NCI-H146 (cell line): ENCODE measurements at regions not wholly inside any gene's neighbourhood (a gene's known extent, or its start where the extent isn't known, plus 50 kb on each side); places are given as distances from the start of the nearest gene placed in this dataset.

Experiments
- DNase-seq: peaks from one replicate; lab custom pipeline; 2025; lab: John Stamatoyannopoulos, UW

GRCh38 chr6:51250317-51250716, 431.6 kb downstream of the TFAP2B start:
- DNase-seq, result no peak

- no peak for DNase-seq
Observed at GRCh38 chr6:51257938-51258337, 439.3 kb downstream of the TFAP2B start.

- no peak for DNase-seq
Observed at GRCh38 chr6:51260003-51260402, 441.3 kb downstream of the TFAP2B start.

- DNase-seq, result no peak
Observed at GRCh38 chr6:51261691-51262090, 443.0 kb downstream of the TFAP2B start.

- no peak for DNase-seq
Observed at GRCh38 chr6:51265426-51265825, 446.8 kb downstream of the TFAP2B start.

GRCh38 chr6:51266604-51267003, 447.9 kb downstream of the TFAP2B start:
- no peak for DNase-seq

GRCh38 chr6:51268666-51269065, 450.0 kb downstream of the TFAP2B start:
- DNase-seq, result no peak

- no peak for DNase-seq
Observed at GRCh38 chr6:51269876-51270275, 451.2 kb downstream of the TFAP2B start.

- no peak for DNase-seq
Observed at GRCh38 chr6:51271615-51272014, 452.9 kb downstream of the TFAP2B start.

- DNase-seq, result no peak
Observed at GRCh38 chr6:51273228-51273961, 454.7 kb downstream of the TFAP2B start.

GRCh38 chr6:51277474-51277873, 458.8 kb downstream of the TFAP2B start:
- no peak for DNase-seq

GRCh38 chr6:51282026-51282425, 463.4 kb downstream of the TFAP2B start:
- no peak for DNase-seq

- no peak for DNase-seq
Observed at GRCh38 chr6:51283723-51284355, 465.2 kb downstream of the TFAP2B start.

GRCh38 chr6:51285876-51286275, 467.2 kb downstream of the TFAP2B start:
- DNase-seq, result no peak

- DNase-seq, result no peak
Observed at GRCh38 chr6:51289041-51289440, 470.4 kb downstream of the TFAP2B start.

GRCh38 chr6:51292659-51293058, 474.0 kb downstream of the TFAP2B start:
- DNase-seq, result no peak

- no peak for DNase-seq
Observed at GRCh38 chr6:51299621-51300380, 481.1 kb downstream of the TFAP2B start.

- no peak for DNase-seq
Observed at GRCh38 chr6:51300510-51300909, 481.8 kb downstream of the TFAP2B start.

- no peak for DNase-seq
Observed at GRCh38 chr6:51301962-51302361, 483.3 kb downstream of the TFAP2B start.

GRCh38 chr6:51302431-51302830, 483.8 kb downstream of the TFAP2B start:
- no peak for DNase-seq

GRCh38 chr6:51303338-51303737, 484.7 kb downstream of the TFAP2B start:
- DNase-seq, result no peak

GRCh38 chr6:51314965-51315364, 496.3 kb downstream of the TFAP2B start:
- DNase-seq, result no peak

GRCh38 chr6:51318674-51319073, 500.0 kb downstream of the TFAP2B start:
- DNase-seq, result no peak
